Fibroblast of pulmonary artery (primary cell): ENCODE measurements at regions not wholly inside any gene's neighbourhood (a gene's known extent, or its start where the extent isn't known, plus 50 kb on each side); places are given as distances from the start of the nearest gene placed in this dataset.

Experiments
- DNase-seq: peaks from one replicate; pipeline ENCODE4 v3.0.0-alpha.2; 2010; ENCODE audit warnings: low read depth
- H3K4me3 ChIP-seq: replicated peaks from 2 replicates; pipeline ENCODE4 v1.5.1; 2011; ENCODE audit warnings: low read depth, mild to moderate bottlenecking, control low read depth, low read length, moderate library complexity
- TF ChIP-seq, protein P1 (sequence below): IDR thresholded peaks from 2 replicates; pipeline ENCODE4 v1.5.1; 2011; ENCODE audit warnings: mild to moderate bottlenecking, control low read depth, low read length, inconsistent platforms; ENCODE audit errors: missing control alignments

DNA sequence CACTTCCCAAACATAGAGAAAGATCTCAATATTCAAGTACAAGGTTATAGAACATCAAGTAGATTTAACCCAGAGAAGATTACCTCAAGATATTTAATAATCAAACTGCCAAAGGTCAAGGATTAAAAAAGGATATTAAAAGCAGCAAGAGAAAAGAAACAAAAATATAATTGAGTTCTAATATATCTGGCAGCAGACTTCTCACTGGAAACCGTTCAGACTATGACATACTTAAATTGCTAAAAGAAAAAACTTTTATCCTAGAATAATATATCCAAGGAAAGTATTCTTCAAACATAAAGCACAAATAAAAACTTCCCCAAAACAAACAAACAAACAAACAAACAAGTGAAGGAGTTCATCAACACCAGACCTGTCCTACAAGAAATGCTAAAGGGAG is 92.4 kb downstream of the FSCB start:
- no peak for DNase-seq
- TF ChIP-seq, protein P1, sequence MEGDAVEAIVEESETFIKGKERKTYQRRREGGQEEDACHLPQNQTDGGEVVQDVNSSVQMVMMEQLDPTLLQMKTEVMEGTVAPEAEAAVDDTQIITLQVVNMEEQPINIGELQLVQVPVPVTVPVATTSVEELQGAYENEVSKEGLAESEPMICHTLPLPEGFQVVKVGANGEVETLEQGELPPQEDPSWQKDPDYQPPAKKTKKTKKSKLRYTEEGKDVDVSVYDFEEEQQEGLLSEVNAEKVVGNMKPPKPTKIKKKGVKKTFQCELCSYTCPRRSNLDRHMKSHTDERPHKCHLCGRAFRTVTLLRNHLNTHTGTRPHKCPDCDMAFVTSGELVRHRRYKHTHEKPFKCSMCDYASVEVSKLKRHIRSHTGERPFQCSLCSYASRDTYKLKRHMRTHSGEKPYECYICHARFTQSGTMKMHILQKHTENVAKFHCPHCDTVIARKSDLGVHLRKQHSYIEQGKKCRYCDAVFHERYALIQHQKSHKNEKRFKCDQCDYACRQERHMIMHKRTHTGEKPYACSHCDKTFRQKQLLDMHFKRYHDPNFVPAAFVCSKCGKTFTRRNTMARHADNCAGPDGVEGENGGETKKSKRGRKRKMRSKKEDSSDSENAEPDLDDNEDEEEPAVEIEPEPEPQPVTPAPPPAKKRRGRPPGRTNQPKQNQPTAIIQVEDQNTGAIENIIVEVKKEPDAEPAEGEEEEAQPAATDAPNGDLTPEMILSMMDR, result no peak
- H3K4me3 ChIP-seq, result no peak overlapping the region

DNA sequence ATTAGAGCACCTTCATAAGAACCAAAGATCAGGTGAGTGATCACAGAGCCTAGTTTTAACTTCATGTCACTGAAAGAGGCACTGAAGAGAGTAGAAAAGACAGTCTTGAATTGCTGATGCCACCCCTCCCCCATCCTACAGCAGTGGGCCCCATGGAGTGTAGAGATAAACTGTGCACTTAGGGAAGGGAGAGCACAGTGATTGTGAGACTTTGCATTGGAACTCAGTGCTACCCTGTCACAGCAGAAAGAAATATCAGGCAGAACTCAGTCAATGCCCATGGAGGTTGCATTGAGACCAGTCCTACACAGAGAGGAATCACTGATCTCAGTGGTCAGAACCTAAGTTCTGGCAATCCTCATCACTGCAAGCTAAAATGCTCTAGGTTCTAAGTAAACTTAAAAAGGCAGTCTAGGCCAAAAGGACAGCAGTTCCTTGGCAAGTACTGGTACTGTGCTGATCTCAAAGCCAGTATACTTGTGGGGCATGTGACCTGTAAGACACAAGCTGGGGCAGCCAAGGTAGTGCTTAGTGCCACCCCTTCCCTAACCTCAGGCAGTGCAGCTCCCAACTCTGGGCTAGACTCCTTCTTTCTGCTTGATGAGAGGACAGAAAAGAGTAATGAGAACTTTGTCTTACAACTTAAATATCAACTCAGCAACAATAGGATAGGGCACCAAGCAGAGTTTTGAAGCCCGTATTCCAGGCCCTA is 94.1 kb downstream of the FSCB start:
- TF ChIP-seq, protein P1, result no peak
- DNase-seq, result no peak
- H3K4me3 ChIP-seq, result no peak overlapping the region

DNA sequence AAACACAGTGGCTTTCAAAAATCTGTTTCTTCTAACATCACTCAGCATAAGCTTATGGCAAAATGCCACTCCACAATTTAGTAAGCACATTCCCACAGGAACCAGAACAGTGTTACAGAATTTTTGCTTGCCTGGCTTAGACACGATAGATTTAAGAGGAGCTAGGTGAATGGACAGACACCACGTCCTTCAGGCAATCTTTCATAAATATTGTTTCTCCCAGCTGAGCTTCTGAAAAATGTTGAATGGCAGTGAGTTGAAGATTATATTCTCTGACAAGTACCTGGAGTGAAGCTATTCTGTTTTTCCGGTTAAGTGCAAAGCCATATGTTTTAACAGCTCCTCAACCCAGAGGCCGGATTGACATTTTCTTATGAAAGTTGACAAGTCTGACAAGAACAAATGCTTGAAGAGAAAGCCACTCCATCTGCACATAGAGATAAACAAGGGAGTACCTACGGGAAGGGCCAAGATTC is 102.0 kb downstream of the FSCB start:
- TF ChIP-seq, protein P1, result no peak
- H3K4me3 ChIP-seq, result no peak overlapping the region
- DNase-seq, result peak; percentile 8

GRCh38 chr14:44404599-44404998 is 102.5 kb downstream of the FSCB start:
- H3K4me3 ChIP-seq, result no peak overlapping the region
- no peak for DNase-seq
- TF ChIP-seq, protein P1, result no peak

DNA sequence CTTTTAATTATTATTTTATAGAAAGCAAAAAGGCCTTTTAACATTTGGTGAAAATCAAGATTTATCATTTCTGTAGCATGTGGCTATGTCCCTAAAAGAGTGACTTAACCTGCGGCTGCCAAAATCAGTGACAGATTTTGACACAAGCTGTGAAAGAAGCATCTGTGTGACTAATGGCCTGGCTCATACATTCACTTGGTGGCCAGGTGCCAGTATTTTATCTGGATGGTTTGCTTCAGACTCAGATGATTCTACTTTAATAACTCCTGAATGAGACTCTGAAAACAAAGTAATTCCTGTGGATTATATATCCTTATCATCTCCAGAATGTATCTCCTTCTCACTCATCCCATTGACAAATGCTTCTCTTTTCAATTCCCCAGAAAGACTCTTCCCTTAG is 103.0 kb downstream of the FSCB start:
- peak; percentile 33 for DNase-seq
- TF ChIP-seq, protein P1, result no peak

GRCh38 chr14:44403193-44403592 is 103.9 kb downstream of the FSCB start:
- no peak for DNase-seq
- TF ChIP-seq, protein P1, result no peak

More for the DNA sequence above, 103.0 kb downstream of the FSCB start:
- H3K4me3 ChIP-seq, result no peak overlapping the region

DNA sequence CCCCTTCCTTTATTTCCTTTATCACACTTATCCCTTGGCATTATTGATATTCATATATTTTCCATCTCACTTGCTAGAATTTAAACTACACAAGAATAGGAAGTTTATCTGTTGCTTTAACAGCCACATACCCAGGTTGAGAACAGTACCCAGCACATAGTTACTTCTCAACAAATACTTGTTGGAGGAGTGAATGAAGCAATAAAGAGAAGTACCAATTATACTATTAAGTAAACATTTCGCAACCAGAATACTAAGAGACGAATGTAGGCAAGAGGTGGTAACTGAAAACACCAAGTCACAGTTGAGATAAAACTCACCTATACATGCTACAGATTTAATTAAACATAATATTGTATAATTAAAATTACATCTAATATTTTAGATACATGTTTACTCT is 110.9 kb downstream of the FSCB start:
- DNase-seq, result no peak
- TF ChIP-seq, protein P1, result no peak
- H3K4me3 ChIP-seq, result no peak overlapping the region

More at GRCh38 chr14:44403193-44403592, 103.9 kb downstream of the FSCB start:
- no peak overlapping the region for H3K4me3 ChIP-seq
